ENCODE measurements at regions not wholly inside any gene's neighbourhood (a gene's known extent, or its start where the extent isn't known, plus 50 kb on each side); places are given as distances from the start of the nearest gene placed in this dataset.

DNA sequence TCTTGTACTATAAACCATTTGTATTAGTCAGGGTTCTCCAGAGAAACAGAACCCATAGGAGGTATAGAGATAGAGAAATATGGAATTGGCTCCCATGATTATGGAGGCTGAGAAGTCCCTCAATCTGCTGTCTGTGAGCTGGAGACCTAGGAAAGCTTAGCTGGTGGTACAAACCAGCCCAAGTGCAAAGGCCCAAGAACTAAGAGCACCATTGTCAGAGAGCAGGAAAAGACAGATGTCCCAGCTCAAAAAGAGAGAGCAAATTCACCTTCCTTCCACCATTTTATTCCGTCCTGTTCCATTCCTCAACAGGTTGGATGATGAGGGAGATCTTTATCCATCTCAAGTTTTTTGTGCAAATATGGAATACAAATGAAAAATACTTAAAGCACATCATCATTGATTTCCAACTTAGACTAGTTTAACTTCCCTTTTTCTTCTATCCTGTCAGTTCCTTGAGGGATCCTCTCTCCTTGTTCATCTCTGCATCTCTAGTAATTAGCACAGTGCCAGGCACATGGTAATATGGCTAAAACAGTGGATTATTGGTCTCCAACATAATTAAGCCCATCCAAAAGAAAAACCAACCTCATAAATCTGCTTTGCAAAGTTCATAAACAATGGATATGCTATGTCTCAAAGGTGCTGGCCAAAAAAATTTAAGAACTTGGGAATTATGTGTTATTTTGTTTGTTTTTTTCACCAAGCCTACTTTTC is 83.1 kb upstream of the PIK3CG start:
- TF ChIP-seq NFATC4 (CRISPR knock-in tag; IDR thresholded peaks at IDR 0.05) = no peak
- TF ChIP-seq, protein P1, sequence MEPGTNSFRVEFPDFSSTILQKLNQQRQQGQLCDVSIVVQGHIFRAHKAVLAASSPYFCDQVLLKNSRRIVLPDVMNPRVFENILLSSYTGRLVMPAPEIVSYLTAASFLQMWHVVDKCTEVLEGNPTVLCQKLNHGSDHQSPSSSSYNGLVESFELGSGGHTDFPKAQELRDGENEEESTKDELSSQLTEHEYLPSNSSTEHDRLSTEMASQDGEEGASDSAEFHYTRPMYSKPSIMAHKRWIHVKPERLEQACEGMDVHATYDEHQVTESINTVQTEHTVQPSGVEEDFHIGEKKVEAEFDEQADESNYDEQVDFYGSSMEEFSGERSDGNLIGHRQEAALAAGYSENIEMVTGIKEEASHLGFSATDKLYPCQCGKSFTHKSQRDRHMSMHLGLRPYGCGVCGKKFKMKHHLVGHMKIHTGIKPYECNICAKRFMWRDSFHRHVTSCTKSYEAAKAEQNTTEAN (CRISPR knock-in tag; IDR thresholded peaks at IDR 0.05) = no peak
- no peak for TF ChIP-seq IRF2 (CRISPR knock-in tag; IDR thresholded peaks at IDR 0.05; ENCODE audit: borderline replicate concordance, low read depth)
- no peak for TF ChIP-seq ZNF138 (CRISPR knock-in tag; conservative IDR thresholded peaks at IDR 0.05)
- Mint-ChIP-seq H3K27ac (no peak overlapping the region), H3K4me3 (no peak overlapping the region), H3K4me1 (peaks cover 8% of the 10 kb centered on the region; the same call in 1 of the 2 replicates), H3K27me3 (ENCODE audit: low read depth) (no peaks in the 10 kb centered on the region), H3K36me3 (no peaks in the 10 kb centered on the region), H3K9me3 (peaks cover 2% of the 10 kb centered on the region)
- ChIA-PET POLR2A (no interaction called here), CTCF (interaction anchor here (1.4 to 3.1 kb wide), 2 partner anchors 121 to 239 kb away, joined by 3 to 16 read pairs; partner anchors contain the start of gene CCDC71L)
- ATAC-seq (no peak), DNase-seq (ENCODE audit: low spot score) (no peak)

DNA sequence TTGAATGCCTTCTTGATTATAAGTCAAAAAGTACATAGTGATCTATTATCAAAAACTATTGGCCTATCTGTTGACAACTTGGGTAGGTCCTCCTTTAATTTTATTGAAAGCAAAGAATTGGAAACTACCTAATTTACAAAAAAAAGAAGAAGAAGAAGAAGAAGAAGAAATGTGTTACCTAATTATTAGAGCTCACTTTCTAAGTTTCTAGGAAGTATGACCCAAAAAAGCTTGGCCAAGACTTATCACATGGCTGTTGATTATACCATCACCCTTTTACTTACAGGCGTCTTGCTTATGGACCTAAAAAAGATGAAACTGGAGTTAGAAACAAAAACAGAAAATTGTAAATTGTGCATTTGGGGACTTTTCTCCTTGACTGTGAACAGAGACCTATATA is 81.8 kb upstream of the PIK3CG start:
- H3K27me3 Mint-ChIP-seq (ENCODE audit: low read depth) = no peaks in the 10 kb centered on the region
- no peak for ATAC-seq
- H3K36me3 Mint-ChIP-seq = no peaks in the 10 kb centered on the region
- no peak overlapping the region for H3K27ac Mint-ChIP-seq
- no peak overlapping the region for H3K4me3 Mint-ChIP-seq
- TF ChIP-seq SP1 (CRISPR knock-in tag; conservative IDR thresholded peaks at IDR 0.05) (no peak), SMAD3 (CRISPR knock-in tag; IDR thresholded peaks at IDR 0.05; ENCODE audit: borderline replicate concordance) (no peak), FOXK1 (CRISPR knock-in tag; IDR thresholded peaks at IDR 0.05) (no peak)
- TF ChIP-seq, protein P2, sequence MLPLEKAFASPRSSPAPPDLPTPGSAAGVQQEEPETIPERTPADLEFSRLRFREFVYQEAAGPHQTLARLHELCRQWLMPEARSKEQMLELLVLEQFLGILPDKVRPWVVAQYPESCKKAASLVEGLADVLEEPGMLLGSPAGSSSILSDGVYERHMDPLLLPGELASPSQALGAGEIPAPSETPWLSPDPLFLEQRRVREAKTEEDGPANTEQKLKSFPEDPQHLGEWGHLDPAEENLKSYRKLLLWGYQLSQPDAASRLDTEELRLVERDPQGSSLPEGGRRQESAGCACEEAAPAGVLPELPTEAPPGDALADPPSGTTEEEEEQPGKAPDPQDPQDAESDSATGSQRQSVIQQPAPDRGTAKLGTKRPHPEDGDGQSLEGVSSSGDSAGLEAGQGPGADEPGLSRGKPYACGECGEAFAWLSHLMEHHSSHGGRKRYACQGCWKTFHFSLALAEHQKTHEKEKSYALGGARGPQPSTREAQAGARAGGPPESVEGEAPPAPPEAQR (CRISPR knock-in tag; IDR thresholded peaks at IDR 0.05) = no peak
- peaks cover 13% of the 10 kb centered on the region for H3K4me1 Mint-ChIP-seq
- no peak for DNase-seq (ENCODE audit: low spot score)
- CTCF ChIA-PET = no interaction called here
- POLR2A ChIA-PET = no interaction called here
- no peaks in the 10 kb centered on the region for H3K9me3 Mint-ChIP-seq

DNA sequence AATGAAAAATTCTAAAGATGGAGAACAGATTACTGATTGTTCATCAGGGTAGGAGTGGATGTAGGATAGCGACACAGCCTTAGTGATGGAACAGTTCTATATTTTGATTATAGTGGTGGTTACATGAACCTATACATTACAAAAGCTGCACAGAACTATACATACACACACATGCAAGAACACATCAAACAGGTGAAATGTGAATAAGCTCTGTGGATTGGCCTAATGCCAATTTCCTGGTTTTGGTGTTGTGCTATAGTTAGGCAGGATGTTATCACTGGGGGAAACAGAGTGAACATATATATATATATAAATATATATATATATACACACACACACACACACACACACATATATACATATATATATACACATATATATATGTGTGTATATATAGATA is 76.4 kb upstream of the PIK3CG start:
- ChIA-PET CTCF (interaction anchor here (1.0 kb wide), 1 partner anchor 246 kb away, joined by 3 read pairs; no protein-coding TSS in a partner anchor), POLR2A (no interaction called here)
- no peaks in the 10 kb centered on the region for H3K36me3 Mint-ChIP-seq
- ATAC-seq = no peak
- H3K27ac Mint-ChIP-seq = no peak overlapping the region
- no peak overlapping the region for H3K4me3 Mint-ChIP-seq
- peaks cover 8% of the 10 kb centered on the region for H3K4me1 Mint-ChIP-seq
- DNase-seq (ENCODE audit: low spot score) = no peak
- H3K9me3 Mint-ChIP-seq = peaks cover 5% of the 10 kb centered on the region
- no peaks in the 10 kb centered on the region for H3K27me3 Mint-ChIP-seq (ENCODE audit: low read depth)
- TF ChIP-seq, protein P3, sequence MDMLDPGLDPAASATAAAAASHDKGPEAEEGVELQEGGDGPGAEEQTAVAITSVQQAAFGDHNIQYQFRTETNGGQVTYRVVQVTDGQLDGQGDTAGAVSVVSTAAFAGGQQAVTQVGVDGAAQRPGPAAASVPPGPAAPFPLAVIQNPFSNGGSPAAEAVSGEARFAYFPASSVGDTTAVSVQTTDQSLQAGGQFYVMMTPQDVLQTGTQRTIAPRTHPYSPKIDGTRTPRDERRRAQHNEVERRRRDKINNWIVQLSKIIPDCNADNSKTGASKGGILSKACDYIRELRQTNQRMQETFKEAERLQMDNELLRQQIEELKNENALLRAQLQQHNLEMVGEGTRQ (CRISPR knock-in tag; IDR thresholded peaks at IDR 0.05) = no peak
- TF ChIP-seq TEAD4 (CRISPR knock-in tag; IDR thresholded peaks at IDR 0.05) (no peak), ELF4 (CRISPR knock-in tag; IDR thresholded peaks at IDR 0.05; ENCODE audit: low read depth) (no peak), ZNF423 (CRISPR knock-in tag; IDR thresholded peaks at IDR 0.05) (no peak), ZNF219 (CRISPR knock-in tag; IDR thresholded peaks at IDR 0.05; ENCODE audit: borderline replicate concordance) (no peak), ZNF263 (CRISPR knock-in tag; IDR thresholded peaks at IDR 0.05; ENCODE audit: low read depth) (no peak), MYBL2 (CRISPR knock-in tag; IDR thresholded peaks at IDR 0.05) (no peak), CREB1 (CRISPR knock-in tag; IDR thresholded peaks at IDR 0.05) (no peak), NFE2L1 (CRISPR knock-in tag; IDR thresholded peaks at IDR 0.05) (no peak), FOXJ3 (CRISPR knock-in tag; IDR thresholded peaks at IDR 0.05; ENCODE audit: borderline replicate concordance) (no peak), IRF2 (CRISPR knock-in tag; IDR thresholded peaks at IDR 0.05; ENCODE audit: borderline replicate concordance, low read depth) (no peak), SMAD4 (CRISPR knock-in tag; IDR thresholded peaks at IDR 0.05) (no peak), ZNF671 (CRISPR knock-in tag; IDR thresholded peaks at IDR 0.05) (no peak), MXD4 (CRISPR knock-in tag; IDR thresholded peaks at IDR 0.05; ENCODE audit: borderline replicate concordance) (no peak)
- TF ChIP-seq, protein P4, sequence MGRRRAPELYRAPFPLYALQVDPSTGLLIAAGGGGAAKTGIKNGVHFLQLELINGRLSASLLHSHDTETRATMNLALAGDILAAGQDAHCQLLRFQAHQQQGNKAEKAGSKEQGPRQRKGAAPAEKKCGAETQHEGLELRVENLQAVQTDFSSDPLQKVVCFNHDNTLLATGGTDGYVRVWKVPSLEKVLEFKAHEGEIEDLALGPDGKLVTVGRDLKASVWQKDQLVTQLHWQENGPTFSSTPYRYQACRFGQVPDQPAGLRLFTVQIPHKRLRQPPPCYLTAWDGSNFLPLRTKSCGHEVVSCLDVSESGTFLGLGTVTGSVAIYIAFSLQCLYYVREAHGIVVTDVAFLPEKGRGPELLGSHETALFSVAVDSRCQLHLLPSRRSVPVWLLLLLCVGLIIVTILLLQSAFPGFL (CRISPR knock-in tag; IDR thresholded peaks at IDR 0.05; ENCODE audit: borderline replicate concordance) = no peak
- TF ChIP-seq, protein P5, sequence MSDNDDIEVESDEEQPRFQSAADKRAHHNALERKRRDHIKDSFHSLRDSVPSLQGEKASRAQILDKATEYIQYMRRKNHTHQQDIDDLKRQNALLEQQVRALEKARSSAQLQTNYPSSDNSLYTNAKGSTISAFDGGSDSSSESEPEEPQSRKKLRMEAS (CRISPR knock-in tag; IDR thresholded peaks at IDR 0.05) = no peak
- TF ChIP-seq, protein P6, sequence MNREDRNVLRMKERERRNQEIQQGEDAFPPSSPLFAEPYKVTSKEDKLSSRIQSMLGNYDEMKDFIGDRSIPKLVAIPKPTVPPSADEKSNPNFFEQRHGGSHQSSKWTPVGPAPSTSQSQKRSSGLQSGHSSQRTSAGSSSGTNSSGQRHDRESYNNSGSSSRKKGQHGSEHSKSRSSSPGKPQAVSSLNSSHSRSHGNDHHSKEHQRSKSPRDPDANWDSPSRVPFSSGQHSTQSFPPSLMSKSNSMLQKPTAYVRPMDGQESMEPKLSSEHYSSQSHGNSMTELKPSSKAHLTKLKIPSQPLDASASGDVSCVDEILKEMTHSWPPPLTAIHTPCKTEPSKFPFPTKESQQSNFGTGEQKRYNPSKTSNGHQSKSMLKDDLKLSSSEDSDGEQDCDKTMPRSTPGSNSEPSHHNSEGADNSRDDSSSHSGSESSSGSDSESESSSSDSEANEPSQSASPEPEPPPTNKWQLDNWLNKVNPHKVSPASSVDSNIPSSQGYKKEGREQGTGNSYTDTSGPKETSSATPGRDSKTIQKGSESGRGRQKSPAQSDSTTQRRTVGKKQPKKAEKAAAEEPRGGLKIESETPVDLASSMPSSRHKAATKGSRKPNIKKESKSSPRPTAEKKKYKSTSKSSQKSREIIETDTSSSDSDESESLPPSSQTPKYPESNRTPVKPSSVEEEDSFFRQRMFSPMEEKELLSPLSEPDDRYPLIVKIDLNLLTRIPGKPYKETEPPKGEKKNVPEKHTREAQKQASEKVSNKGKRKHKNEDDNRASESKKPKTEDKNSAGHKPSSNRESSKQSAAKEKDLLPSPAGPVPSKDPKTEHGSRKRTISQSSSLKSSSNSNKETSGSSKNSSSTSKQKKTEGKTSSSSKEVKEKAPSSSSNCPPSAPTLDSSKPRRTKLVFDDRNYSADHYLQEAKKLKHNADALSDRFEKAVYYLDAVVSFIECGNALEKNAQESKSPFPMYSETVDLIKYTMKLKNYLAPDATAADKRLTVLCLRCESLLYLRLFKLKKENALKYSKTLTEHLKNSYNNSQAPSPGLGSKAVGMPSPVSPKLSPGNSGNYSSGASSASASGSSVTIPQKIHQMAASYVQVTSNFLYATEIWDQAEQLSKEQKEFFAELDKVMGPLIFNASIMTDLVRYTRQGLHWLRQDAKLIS (CRISPR knock-in tag; IDR thresholded peaks at IDR 0.05; ENCODE audit: borderline replicate concordance) = no peak
